SK-N-SH treated with all-trans-retinoic acid at 6 μM for 48 hours (cell line): ENCODE measurements at regions not wholly inside any gene's neighbourhood (a gene's known extent, or its start where the extent isn't known, plus 50 kb on each side); places are given as distances from the start of the nearest gene placed in this dataset.

Experiments used
- ATAC-seq: fragments of 200-7000 bp; cut with Tn5 transposase; 3 replicates; pipeline ENCODE4 v1.9.1; 2020; ENCODE audit warnings: mild to moderate bottlenecking, moderate library complexity
- ARNTL ChIP-seq: fragments of 450-650 bp; formaldehyde crosslinking; IDR thresholded peaks from 2 replicates; pipeline ENCODE4 v1.5.0; 2020; ENCODE audit warnings: low read depth, mild to moderate bottlenecking, moderate library complexity, borderline replicate concordance
- BACH2 ChIP-seq: fragments of 250-450 bp; sonication (Bioruptor Pico); IDR thresholded peaks from 2 replicates; pipeline ENCODE4 v1.9.0; 2021; ENCODE audit warnings: mild to moderate bottlenecking, borderline replicate concordance
- CSDC2 ChIP-seq: fragments of 250-450 bp; sonication (Bioruptor Pico); IDR thresholded peaks from 2 replicates; pipeline ENCODE4 v1.5.0; 2020; ENCODE audit warnings: mild to moderate bottlenecking, moderate library complexity
- ESRRG ChIP-seq: fragments of 250-450 bp; sonication (Bioruptor Pico); IDR thresholded peaks from 2 replicates; pipeline ENCODE4 v1.6.1; 2021; ENCODE audit warnings: mild to moderate bottlenecking
- GLIS3 ChIP-seq: fragments of 250-450 bp; sonication (Bioruptor Pico); IDR thresholded peaks from 2 replicates; pipeline ENCODE4 v1.5.0; 2020; ENCODE audit warnings: mild to moderate bottlenecking, moderate library complexity
- OSR1 ChIP-seq: fragments of 250-450 bp; sonication (Bioruptor Pico); IDR thresholded peaks from 2 replicates; pipeline ENCODE4 v1.8.0; 2022; ENCODE audit warnings: moderate library complexity, mild to moderate bottlenecking, inconsistent platforms
- PPARA ChIP-seq: fragments of 250-450 bp; sonication (Bioruptor Pico); IDR thresholded peaks from 2 replicates; pipeline ENCODE4 v1.5.0; 2020; ENCODE audit warnings: mild to moderate bottlenecking, borderline replicate concordance
- RARB ChIP-seq: fragments of 250-450 bp; sonication (Bioruptor Pico); IDR thresholded peaks from 2 replicates; pipeline ENCODE4 v1.8.0; 2021; ENCODE audit warnings: mild to moderate bottlenecking, moderate library complexity
- SNAI2 ChIP-seq: fragments of 250-450 bp; sonication (Bioruptor Pico); IDR thresholded peaks from 2 replicates; pipeline ENCODE4 v1.5.0; 2020; ENCODE audit warnings: mild to moderate bottlenecking, moderate library complexity
- TCF4 ChIP-seq: fragments of 250-450 bp; sonication (Bioruptor Pico); IDR thresholded peaks from 2 replicates; pipeline ENCODE4 v1.8.0; 2021; ENCODE audit warnings: mild to moderate bottlenecking, moderate library complexity, borderline replicate concordance
- TOX ChIP-seq: fragments of 250-450 bp; sonication (Bioruptor Pico); IDR thresholded peaks from 2 replicates; pipeline ENCODE4 v1.8.0; 2021; ENCODE audit warnings: mild to moderate bottlenecking, moderate library complexity, borderline replicate concordance
- ZC3H10 ChIP-seq: fragments of 250-450 bp; sonication (Bioruptor Pico); IDR thresholded peaks from 2 replicates; pipeline ENCODE4 v1.5.1; 2021; ENCODE audit warnings: mild to moderate bottlenecking, moderate library complexity
- ZFP3 ChIP-seq: fragments of 250-450 bp; sonication (Bioruptor Pico); IDR thresholded peaks from 2 replicates; pipeline ENCODE4 v1.5.0; 2020; ENCODE audit warnings: mild to moderate bottlenecking, moderate library complexity
- ZFP30 ChIP-seq: fragments of 450-650 bp; formaldehyde crosslinking; IDR thresholded peaks from 2 replicates; pipeline ENCODE4 v1.5.0; 2022; ENCODE audit warnings: mild to moderate bottlenecking, moderate library complexity
- ZNF565 ChIP-seq: fragments of 450-650 bp; formaldehyde crosslinking; conservative IDR thresholded peaks from 2 replicates; pipeline ENCODE4 v1.5.0; 2020; ENCODE audit warnings: low read depth, mild to moderate bottlenecking, moderate library complexity
- ZNF70 ChIP-seq: fragments of 450-650 bp; formaldehyde crosslinking; IDR thresholded peaks from 2 replicates; pipeline ENCODE4 v1.5.0; 2020; ENCODE audit warnings: mild to moderate bottlenecking, moderate library complexity
- ZNF8 ChIP-seq: fragments of 450-650 bp; formaldehyde crosslinking; IDR thresholded peaks from 2 replicates; pipeline ENCODE4 v1.5.0; 2020; ENCODE audit warnings: mild to moderate bottlenecking, moderate library complexity
- TF ChIP-seq, protein P1 (sequence below): fragments of 250-450 bp; sonication (Bioruptor Pico); IDR thresholded peaks from 2 replicates; pipeline ENCODE4 v1.5.0; 2020; ENCODE audit warnings: mild to moderate bottlenecking, moderate library complexity
- TF ChIP-seq, protein P2 (sequence below): fragments of 250-450 bp; sonication (Bioruptor Pico); IDR thresholded peaks from 2 replicates; pipeline ENCODE4 v1.5.1; 2020; ENCODE audit warnings: low read depth, mild to moderate bottlenecking, moderate library complexity
- TF ChIP-seq, protein P3 (sequence below): fragments of 250-450 bp; sonication (Bioruptor Pico); IDR thresholded peaks from 2 replicates; pipeline ENCODE4 v1.8.0; 2020; ENCODE audit warnings: mild to moderate bottlenecking, moderate library complexity, borderline replicate concordance
- TF ChIP-seq, protein P4 (sequence below): fragments of 250-450 bp; sonication (Bioruptor Pico); IDR thresholded peaks from 2 replicates; pipeline ENCODE4 v1.8.0; 2021; ENCODE audit warnings: low read depth, mild to moderate bottlenecking, moderate library complexity, borderline replicate concordance
- TF ChIP-seq, protein P5 (sequence below): fragments of 250-450 bp; sonication (Bioruptor Pico); IDR thresholded peaks from 2 replicates; pipeline ENCODE4 v1.5.1; 2021; ENCODE audit warnings: mild to moderate bottlenecking, moderate library complexity

DNA sequence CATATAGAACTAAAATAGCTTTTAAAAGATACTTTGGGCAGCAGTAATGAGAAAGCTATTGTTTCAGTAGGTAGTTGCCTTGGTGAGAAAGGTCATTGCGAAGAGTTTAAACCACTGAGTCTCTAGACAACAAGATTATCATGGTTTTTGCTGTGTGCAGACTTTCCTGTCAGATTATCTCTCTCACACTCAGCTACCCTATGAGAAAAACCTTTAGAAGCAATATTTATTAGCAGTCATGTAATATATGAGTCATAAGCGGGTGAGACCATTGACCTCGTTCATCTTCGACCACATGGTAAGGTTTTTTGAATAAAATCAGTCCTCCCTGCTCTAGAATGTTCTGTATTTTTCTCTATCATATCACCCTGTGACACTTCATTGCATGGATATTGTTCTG lies 59.9 kb downstream of the GPR65 start:
- no peak for ATAC-seq
- TF ChIP-seq, protein P1, sequence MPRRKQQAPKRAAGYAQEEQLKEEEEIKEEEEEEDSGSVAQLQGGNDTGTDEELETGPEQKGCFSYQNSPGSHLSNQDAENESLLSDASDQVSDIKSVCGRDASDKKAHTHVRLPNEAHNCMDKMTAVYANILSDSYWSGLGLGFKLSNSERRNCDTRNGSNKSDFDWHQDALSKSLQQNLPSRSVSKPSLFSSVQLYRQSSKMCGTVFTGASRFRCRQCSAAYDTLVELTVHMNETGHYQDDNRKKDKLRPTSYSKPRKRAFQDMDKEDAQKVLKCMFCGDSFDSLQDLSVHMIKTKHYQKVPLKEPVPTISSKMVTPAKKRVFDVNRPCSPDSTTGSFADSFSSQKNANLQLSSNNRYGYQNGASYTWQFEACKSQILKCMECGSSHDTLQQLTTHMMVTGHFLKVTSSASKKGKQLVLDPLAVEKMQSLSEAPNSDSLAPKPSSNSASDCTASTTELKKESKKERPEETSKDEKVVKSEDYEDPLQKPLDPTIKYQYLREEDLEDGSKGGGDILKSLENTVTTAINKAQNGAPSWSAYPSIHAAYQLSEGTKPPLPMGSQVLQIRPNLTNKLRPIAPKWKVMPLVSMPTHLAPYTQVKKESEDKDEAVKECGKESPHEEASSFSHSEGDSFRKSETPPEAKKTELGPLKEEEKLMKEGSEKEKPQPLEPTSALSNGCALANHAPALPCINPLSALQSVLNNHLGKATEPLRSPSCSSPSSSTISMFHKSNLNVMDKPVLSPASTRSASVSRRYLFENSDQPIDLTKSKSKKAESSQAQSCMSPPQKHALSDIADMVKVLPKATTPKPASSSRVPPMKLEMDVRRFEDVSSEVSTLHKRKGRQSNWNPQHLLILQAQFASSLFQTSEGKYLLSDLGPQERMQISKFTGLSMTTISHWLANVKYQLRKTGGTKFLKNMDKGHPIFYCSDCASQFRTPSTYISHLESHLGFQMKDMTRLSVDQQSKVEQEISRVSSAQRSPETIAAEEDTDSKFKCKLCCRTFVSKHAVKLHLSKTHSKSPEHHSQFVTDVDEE (CRISPR knock-in tag) = no peak
- TF ChIP-seq, protein P2, sequence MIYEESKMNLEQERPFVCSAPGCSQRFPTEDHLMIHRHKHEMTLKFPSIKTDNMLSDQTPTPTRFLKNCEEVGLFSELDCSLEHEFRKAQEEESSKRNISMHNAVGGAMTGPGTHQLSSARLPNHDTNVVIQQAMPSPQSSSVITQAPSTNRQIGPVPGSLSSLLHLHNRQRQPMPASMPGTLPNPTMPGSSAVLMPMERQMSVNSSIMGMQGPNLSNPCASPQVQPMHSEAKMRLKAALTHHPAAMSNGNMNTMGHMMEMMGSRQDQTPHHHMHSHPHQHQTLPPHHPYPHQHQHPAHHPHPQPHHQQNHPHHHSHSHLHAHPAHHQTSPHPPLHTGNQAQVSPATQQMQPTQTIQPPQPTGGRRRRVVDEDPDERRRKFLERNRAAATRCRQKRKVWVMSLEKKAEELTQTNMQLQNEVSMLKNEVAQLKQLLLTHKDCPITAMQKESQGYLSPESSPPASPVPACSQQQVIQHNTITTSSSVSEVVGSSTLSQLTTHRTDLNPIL (CRISPR knock-in tag) = no peak
- no peak for TF ChIP-seq RARB (CRISPR knock-in tag)
- no peak for TF ChIP-seq SNAI2 (CRISPR knock-in tag)
- TF ChIP-seq ZNF70 = no peak
- no peak for TF ChIP-seq OSR1 (CRISPR knock-in tag)
- TF ChIP-seq BACH2 (CRISPR knock-in tag) = no peak
- no peak for TF ChIP-seq ZNF565 (CRISPR knock-in tag)
- TF ChIP-seq ZNF8 (CRISPR knock-in tag) = no peak
- no peak for TF ChIP-seq ESRRG (CRISPR knock-in tag)
- TF ChIP-seq CSDC2 (CRISPR knock-in tag) = no peak
- TF ChIP-seq, protein P3, sequence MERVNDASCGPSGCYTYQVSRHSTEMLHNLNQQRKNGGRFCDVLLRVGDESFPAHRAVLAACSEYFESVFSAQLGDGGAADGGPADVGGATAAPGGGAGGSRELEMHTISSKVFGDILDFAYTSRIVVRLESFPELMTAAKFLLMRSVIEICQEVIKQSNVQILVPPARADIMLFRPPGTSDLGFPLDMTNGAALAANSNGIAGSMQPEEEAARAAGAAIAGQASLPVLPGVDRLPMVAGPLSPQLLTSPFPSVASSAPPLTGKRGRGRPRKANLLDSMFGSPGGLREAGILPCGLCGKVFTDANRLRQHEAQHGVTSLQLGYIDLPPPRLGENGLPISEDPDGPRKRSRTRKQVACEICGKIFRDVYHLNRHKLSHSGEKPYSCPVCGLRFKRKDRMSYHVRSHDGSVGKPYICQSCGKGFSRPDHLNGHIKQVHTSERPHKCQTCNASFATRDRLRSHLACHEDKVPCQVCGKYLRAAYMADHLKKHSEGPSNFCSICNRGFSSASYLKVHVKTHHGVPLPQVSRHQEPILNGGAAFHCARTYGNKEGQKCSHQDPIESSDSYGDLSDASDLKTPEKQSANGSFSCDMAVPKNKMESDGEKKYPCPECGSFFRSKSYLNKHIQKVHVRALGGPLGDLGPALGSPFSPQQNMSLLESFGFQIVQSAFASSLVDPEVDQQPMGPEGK (CRISPR knock-in tag) = no peak
- no peak for TF ChIP-seq TCF4 (CRISPR knock-in tag)
- no peak for TF ChIP-seq TOX (CRISPR knock-in tag)
- TF ChIP-seq ZFP30 (CRISPR knock-in tag) = no peak
- no peak for TF ChIP-seq ZC3H10
- TF ChIP-seq, protein P4, sequence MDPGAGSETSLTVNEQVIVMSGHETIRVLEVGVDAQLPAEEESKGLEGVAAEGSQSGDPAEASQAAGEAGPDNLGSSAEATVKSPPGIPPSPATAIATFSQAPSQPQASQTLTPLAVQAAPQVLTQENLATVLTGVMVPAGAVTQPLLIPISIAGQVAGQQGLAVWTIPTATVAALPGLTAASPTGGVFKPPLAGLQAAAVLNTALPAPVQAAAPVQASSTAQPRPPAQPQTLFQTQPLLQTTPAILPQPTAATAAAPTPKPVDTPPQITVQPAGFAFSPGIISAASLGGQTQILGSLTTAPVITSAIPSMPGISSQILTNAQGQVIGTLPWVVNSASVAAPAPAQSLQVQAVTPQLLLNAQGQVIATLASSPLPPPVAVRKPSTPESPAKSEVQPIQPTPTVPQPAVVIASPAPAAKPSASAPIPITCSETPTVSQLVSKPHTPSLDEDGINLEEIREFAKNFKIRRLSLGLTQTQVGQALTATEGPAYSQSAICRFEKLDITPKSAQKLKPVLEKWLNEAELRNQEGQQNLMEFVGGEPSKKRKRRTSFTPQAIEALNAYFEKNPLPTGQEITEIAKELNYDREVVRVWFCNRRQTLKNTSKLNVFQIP (CRISPR knock-in tag) = no peak
- TF ChIP-seq, all 23 proteins: peak for 0

DNA sequence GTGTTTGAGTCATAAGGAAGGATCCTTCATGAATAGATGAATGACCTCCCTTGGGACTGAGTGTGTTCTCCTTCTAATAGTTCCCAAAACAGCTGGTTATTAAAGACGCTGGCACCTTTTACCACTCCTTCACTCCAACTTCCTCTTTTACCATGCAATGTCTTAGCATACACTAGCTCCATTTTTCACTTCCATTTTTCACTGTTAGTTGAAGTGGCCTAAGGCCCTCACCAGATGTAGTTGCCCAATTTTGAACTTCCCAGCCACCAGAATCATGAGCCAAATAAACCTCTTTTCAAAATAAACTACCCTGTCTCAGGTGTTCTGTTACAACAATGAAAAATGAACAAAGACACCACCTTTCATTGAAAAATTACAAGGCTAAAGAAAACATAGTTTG lies 64.7 kb downstream of the GPR65 start:
- TF ChIP-seq ZFP3 (CRISPR knock-in tag) (no peak), TCF4 (CRISPR knock-in tag) (no peak), ESRRG (CRISPR knock-in tag) (no peak), RARB (CRISPR knock-in tag) (no peak), CSDC2 (CRISPR knock-in tag) (no peak), ZNF565 (CRISPR knock-in tag) (no peak), PPARA (CRISPR knock-in tag) (no peak), ZNF8 (CRISPR knock-in tag) (no peak), GLIS3 (CRISPR knock-in tag) (no peak), ZC3H10 (no peak), ZFP30 (CRISPR knock-in tag) (no peak), ZNF70 (no peak), TOX (CRISPR knock-in tag) (no peak), ARNTL (CRISPR knock-in tag) (no peak)
- TF ChIP-seq, protein P2 (CRISPR knock-in tag) = no peak
- TF ChIP-seq, protein P5, sequence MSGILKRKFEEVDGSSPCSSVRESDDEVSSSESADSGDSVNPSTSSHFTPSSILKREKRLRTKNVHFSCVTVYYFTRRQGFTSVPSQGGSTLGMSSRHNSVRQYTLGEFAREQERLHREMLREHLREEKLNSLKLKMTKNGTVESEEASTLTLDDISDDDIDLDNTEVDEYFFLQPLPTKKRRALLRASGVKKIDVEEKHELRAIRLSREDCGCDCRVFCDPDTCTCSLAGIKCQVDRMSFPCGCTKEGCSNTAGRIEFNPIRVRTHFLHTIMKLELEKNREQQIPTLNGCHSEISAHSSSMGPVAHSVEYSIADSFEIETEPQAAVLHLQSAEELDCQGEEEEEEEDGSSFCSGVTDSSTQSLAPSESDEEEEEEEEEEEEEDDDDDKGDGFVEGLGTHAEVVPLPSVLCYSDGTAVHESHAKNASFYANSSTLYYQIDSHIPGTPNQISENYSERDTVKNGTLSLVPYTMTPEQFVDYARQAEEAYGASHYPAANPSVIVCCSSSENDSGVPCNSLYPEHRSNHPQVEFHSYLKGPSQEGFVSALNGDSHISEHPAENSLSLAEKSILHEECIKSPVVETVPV = no peak
- TF ChIP-seq, protein P1 (CRISPR knock-in tag) = no peak
- TF ChIP-seq, protein P4 (CRISPR knock-in tag) = no peak
- TF ChIP-seq, all 23 proteins: peak for 0
- ATAC-seq = no peak
